ENCODE measurements at regions not wholly inside any gene's neighbourhood (a gene's known extent, or its start where the extent isn't known, plus 50 kb on each side); places are given as distances from the start of the nearest gene placed in this dataset.

- H4K20me1 ChIP-seq (replicated peaks; ENCODE audit: control insufficient read depth, insufficient read depth, low read length) = no peaks in the 10 kb centered on the region
- H3K4me2 ChIP-seq (ENCODE audit: insufficient read depth, low read length) = no peak overlapping the region
- ChIA-PET POLR2A (interaction anchor here (0.5 to 1.0 kb wide), 2 partner anchors 14 to 502 kb away, joined by 3 read pairs; no protein-coding TSS in a partner anchor), CTCF (ENCODE audit: low intra/inter-chr PET ratio) (no interaction called here)
- H3K79me2 ChIP-seq (ENCODE audit: control insufficient read depth, insufficient read depth, low read length) = no peaks in the 10 kb centered on the region
- no peak overlapping the region for H2AFZ ChIP-seq (ENCODE audit: low read depth, low read length)
- under 1% methylated on average over 7 of the region's 7 CpGs for WGBS (ENCODE audit: insufficient coverage, low coverage, missing lambda C conversion rate)
- H3K4me1 ChIP-seq (replicated peaks in 1 of 2; ENCODE audit: control insufficient read depth in 2 of 2, insufficient read depth in 2 of 2, low read length in 2 of 2) = no peaks in the 10 kb centered on the region
- H3K27ac ChIP-seq (ENCODE audit: extremely low read depth, low read depth, low read length) = no peak overlapping the region
- H3K9ac ChIP-seq (ENCODE audit: insufficient read depth in 1 of 2, low read depth in 2 of 2, low read length in 2 of 2) = no peak overlapping the region
- H3K36me3 ChIP-seq (ENCODE audit: control insufficient read depth, insufficient read depth, low read length) = no peaks in the 10 kb centered on the region
- H3K9me1 ChIP-seq (ENCODE audit: control insufficient read depth, insufficient read depth, low read length) = no peaks in the 10 kb centered on the region
- intact Hi-C loops (cut with micrococcal nuclease) (no loop called here), in situ Hi-C loops (cut with MboI) (no loop called here)
- H3K27me3 ChIP-seq (ENCODE audit: control insufficient read depth in 2 of 2, insufficient read depth in 2 of 2, low read length in 2 of 2) = no peaks in the 10 kb centered on the region; a peak in 1 of 5 replicates
- H3K9me3 ChIP-seq (replicated peaks; ENCODE audit: control insufficient read depth, insufficient read depth, low read depth, low read length) = no peaks in the 10 kb centered on the region
- DNase-seq (ENCODE audit: extremely low read depth in 1 of 4, low spot score in 3 of 4) (no peak), ATAC-seq (no peak), FAIRE-seq (no peak)
- TF ChIP-seq SIRT6 (IDR thresholded peaks at IDR 0.05; ENCODE audit: low read depth, low read length) = no peak
- no peak for TF ChIP-seq TRIM24 (IDR thresholded peaks at IDR 0.05)
- no peak for TF ChIP-seq HMGN3 (IDR thresholded peaks at IDR 0.05; ENCODE audit: borderline replicate concordance, extremely low read depth, insufficient read length, low read depth, low read length)
- TF ChIP-seq KDM1A (IDR thresholded peaks at IDR 0.05) = no peak
- no peak for TF ChIP-seq ZNF253 (CRISPR knock-in tag; conservative IDR thresholded peaks at IDR 0.05)
- no peak for TF ChIP-seq SREBF1 (IDR thresholded peaks at IDR 0.05; ENCODE audit: borderline replicate concordance, low read depth, low read length)
- no peak for TF ChIP-seq SP1 (CRISPR knock-in tag; IDR thresholded peaks at IDR 0.05)
- TF ChIP-seq CREB5 (CRISPR knock-in tag; IDR thresholded peaks at IDR 0.05) = no peak
- no peak for TF ChIP-seq TFAM (CRISPR knock-in tag; conservative IDR thresholded peaks at IDR 0.05)
- no peak for TF ChIP-seq CHD1 (IDR thresholded peaks at IDR 0.05; ENCODE audit: low read length)
- no TSS peak for BruUV-seq (replicated peaks)
- no peak overlapping the region for H3K4me3 ChIP-seq
Observed at GRCh38 chr16:82560805-82561325, 65.9 kb upstream of the CDH13 start.

Data from K562 (cell line).